GM21526 (cell line): ENCODE measurements at regions not wholly inside any gene's neighbourhood (a gene's known extent, or its start where the extent isn't known, plus 50 kb on each side); places are given as distances from the start of the nearest gene placed in this dataset.
"Not testable (repeated sequence)": the region's sequence is repeated elsewhere in the genome, so short reads cannot be mapped to it uniquely, and the experiment has no call there.

Experiments
- ATAC-seq: cut with Tn5 transposase; IDR thresholded peaks from one replicate; pipeline ENCODE4 v1.9.1; 2021; ENCODE audit warnings: moderate library complexity; ENCODE audit not compliant: unreplicated experiment, low FRiP score

GRCh38 chr13:22939157-22939556, 241.6 kb upstream of the SGCG start:
- ATAC-seq: no peak

- no peak for ATAC-seq
Observed at GRCh38 chr13:22940090-22940710, 240.6 kb upstream of the SGCG start.

- no peak for ATAC-seq
Observed at GRCh38 chr13:22940736-22941135, 240.0 kb upstream of the SGCG start.

- ATAC-seq: not testable (repeated sequence)
Observed at GRCh38 chr13:22941495-22941894, 239.3 kb upstream of the SGCG start.

DNA sequence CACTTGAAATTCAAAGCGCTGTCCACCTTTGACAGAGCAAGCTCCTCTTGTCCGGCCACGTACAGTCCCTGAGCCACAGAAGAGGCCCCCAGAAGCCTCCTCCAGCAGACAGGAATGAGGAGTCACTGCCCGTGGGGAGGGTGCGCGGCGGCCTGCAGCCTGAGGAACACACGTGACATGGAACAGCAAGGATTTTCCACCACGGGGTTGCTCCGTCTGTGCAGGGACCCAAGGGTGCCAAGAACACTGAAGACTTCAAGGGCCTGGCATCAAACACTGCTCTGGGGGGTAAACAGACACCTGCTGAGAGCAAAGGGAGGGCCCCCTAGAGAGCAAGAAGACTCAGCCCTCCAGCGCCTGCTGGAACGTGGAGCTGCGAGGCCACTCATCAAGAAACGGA, 237.9 kb upstream of the SGCG start:
- not testable (repeated sequence) for ATAC-seq

- ATAC-seq: no peak
Observed at GRCh38 chr13:22944378-22944777, 236.4 kb upstream of the SGCG start.

DNA sequence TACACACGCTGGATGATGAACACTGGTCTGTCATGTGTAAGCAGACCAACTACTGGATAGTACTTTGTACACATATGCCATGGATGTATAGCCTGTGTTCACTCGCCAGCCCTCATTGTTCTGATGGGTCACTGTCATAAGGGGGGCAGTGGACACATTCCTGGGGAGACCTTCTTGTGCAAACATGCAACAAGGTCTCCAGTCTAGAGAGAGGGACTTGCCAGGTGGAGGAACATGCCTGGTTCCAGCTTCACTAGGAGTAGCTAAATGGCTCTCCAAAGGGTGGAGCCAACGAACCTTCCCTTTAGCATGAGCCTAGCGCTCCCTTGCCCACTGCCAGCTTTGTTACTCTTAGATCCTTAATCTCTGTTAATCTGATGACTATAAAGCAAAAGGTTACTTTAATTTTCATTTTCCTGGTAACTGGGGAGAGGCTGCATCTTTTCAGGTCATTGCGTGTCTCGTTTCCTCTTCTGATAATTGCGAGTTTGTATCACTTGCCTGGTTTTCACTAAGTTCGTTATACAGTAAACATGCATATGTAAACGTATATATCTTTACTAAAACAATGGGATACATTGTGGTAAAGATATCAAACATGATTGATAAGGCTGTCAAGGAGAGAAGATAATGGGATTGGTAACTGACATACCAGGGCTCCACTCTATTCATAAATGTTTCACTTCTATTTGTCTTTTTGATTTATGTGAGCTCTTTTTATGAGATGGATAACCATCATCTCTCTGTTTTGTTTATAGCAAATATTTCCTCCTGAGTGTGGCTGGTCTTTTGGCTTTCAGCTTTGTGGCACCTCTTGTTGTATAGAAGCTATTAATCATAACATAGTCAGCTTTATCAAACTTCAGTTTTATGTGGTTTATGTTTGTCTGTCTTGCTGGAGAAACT, 235.2 kb upstream of the SGCG start:
- ATAC-seq: no peak

DNA sequence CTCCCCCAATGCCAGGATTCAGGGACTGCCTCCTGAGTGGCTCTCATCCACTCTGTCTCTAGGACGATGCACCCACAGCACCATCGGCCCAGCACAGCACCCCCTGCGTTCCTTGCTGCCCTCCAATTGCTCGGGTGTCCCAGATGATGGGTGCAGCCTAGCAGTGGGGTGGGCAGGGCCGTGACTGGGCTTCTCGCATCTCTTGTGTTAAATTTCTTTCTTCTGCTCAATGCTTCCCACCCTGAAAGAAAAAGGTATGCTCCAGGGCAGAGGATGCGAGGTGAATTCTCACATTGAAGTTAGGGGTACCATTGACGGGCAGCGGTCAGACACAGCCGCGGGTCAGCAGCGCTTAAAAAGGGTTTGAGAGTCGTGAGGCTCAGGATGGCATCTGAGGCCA, 232.4 kb upstream of the SGCG start:
- ATAC-seq: no peak

- not testable (repeated sequence) for ATAC-seq
Observed at GRCh38 chr13:22952018-22952417, 228.8 kb upstream of the SGCG start.

DNA sequence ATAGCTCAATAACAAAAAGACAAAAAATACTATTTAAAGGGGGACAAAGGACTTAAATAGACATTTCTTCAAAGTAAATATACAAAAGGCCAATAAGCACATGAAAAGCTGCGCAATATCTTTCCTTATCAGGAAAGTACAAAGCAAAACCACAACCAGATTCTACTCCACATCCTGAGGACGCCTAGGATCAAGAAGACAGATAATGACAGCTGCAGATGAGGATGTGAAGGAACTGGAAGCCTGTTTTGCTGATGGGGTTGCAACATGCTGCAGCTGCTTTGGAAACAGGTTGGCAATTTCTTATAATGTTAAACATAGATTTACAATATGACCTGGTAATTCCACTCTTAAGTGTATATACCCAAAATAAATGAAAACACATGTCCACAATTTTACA, 225.6 kb upstream of the SGCG start:
- not testable (repeated sequence) for ATAC-seq

GRCh38 chr13:22956456-22957115, 224.2 kb upstream of the SGCG start:
- ATAC-seq: not testable (repeated sequence)

GRCh38 chr13:22959859-22960258, 220.9 kb upstream of the SGCG start:
- ATAC-seq: not testable (repeated sequence)

DNA sequence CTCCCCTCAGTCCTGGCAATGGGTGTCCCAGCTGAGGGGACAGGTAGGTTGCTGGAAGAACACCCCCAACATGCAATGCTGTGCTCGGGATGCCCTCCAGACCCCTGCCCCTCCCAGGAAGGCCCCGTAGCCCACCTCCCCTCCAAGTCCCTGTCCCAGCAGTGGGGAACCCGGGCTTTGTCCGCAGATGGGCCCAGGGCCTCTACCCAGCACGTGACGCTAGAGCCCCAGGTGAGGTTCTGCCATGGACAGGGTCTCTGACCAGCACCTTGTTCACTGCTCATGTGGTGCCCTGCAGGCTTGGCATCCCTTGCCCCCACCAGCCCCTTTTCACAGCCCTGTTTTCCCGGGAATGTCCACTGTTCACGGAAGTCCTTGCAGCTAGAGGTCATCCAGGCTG, 220.0 kb upstream of the SGCG start:
- ATAC-seq: no peak

GRCh38 chr13:22961342-22961741, 219.4 kb upstream of the SGCG start:
- not testable (repeated sequence) for ATAC-seq

- ATAC-seq: no peak
Observed at GRCh38 chr13:22961835-22962537, 218.8 kb upstream of the SGCG start.

DNA sequence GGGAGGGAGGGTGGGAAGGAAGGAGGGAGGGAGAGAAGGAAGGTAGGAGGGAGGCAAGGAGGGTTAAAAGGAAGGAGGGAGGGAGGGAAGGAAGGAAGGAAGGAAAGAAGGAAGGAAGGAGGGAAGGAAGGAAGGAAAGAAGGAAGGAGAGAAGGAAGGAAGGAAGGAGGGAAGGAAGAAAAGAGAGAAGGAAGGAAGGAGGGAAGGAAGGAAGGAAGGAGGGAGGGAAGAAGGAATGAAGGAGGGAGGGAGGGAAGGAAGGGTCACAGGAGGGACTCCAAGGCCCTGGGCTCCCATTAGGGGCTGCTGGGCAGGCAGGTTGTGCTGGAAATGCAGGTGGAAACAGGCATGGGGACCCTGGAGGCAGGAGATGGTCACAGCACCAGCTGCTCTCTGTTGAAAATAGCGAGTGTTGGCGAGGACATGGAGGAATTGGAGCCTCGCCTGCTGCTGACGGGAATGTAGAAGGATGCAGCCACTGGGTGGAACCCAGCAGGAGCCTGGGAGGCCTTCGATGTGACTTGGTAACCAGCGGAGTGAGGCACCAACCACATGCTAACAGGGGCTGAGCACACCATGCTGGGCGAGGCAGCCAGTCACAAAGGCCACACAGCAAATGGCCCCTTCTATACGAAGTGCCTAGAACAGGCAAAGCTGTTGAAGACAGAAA, 217.3 kb upstream of the SGCG start:
- not testable (repeated sequence) for ATAC-seq

DNA sequence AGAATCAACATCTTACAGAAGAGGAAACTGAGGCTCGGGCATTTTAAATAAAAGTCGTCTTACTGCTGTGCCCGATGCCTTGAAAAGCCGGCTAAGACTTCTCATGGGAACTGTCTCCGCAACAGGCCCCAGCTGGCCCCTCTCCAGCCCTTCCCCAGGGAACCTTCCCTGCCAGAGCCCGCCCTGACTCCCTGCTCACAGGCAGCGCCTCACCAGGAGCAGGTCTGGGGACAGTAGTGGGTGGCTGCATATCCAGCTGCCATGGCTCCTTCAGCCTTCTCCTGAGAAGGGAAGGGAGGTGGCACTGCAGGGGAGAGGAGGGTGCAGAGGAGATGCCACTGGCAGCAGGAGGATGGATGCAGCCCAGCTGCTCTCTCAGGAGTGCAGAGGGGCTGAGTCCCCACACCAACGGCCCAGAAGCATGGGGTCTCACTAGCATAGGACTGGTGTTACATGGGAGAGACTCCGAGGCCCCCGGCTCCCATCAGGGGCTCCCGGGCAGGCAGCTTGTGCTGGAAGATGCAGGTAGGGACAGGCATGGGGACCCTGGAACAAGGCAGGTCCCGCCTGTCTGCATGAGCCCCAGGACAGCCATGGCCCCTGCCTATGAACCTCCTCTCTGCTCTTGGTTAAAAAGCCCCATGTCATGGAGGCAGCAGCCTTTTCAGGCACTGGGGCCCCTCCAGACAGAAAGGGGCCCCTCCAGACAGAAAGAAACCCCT, 216.4 kb upstream of the SGCG start:
- no peak for ATAC-seq

GRCh38 chr13:22965011-22965857, 215.5 kb upstream of the SGCG start:
- ATAC-seq: not testable (repeated sequence)

GRCh38 chr13:22965858-22966239, 214.9 kb upstream of the SGCG start:
- ATAC-seq: not testable (repeated sequence)
